OCI-LY3 (cell line): ENCODE measurements at regions not wholly inside any gene's neighbourhood (a gene's known extent, or its start where the extent isn't known, plus 50 kb on each side); places are given as distances from the start of the nearest gene placed in this dataset.

Experiments
- EZH2phosphoT487 ChIP-seq: fragments of 200-600 bp; shearing (Covaris generic); IDR thresholded peaks from 2 replicates; pipeline ENCODE4 v1.6.1; 2018; ENCODE audit warnings: antibody characterized with exemption, mixed run types, low read depth
- TF ChIP-seq, protein P1 (sequence below): fragments of 200-600, 300-600 bp; sonication (generic); IDR thresholded peaks from 2 replicates; pipeline ENCODE4 v1.5.1; 2014; ENCODE audit warnings: antibody characterized with exemption, low read length, low read depth

DNA sequence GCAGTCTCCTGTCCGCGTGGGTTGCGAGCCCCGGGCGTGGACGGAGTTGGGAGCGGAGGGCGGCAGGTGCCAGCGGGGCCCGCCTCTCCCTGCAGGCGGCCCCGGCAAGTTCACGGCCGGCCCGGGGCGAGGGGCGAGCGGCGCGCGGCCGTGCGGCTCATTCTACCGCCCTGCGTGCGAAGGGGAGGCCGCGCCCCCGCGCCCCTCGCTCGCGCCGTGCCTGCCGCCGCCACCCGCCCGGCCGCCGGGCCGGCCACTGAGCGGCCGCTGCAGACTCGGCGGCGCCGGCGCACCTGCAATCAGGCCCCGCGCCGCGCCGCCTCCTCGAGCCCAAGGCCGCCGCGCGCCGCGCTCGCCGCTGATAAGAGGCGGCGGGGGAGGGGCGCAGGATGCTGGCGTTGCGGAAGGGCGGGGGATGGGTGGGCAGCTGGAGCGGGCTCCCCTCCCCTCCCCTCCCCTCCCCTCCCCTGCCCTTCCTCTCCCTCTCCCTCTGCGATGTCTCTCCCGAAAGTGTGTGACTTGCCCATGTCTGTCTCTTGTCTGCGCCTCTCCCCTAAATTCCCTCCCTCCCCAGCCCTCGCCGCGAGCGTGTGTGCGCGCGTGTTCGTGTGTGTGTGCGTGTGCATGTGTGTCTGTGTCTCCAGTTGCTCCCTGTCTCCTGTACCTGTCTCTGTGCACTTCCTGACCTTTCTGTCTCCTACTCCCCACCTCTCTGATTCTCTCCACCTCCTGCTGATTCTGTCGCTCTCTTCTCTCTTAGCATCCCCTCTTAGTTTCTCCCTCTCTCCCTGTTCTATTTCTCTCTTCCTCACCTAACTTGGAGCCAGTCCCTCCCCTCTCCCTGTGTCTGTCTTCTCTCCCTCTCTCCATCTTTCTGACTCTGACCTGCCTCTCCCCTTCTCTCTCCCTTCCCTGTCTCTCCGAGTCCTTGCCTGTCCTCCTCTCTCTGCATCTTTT lies 768.1 kb upstream of the TBX3 start:
- TF ChIP-seq, protein P1, sequence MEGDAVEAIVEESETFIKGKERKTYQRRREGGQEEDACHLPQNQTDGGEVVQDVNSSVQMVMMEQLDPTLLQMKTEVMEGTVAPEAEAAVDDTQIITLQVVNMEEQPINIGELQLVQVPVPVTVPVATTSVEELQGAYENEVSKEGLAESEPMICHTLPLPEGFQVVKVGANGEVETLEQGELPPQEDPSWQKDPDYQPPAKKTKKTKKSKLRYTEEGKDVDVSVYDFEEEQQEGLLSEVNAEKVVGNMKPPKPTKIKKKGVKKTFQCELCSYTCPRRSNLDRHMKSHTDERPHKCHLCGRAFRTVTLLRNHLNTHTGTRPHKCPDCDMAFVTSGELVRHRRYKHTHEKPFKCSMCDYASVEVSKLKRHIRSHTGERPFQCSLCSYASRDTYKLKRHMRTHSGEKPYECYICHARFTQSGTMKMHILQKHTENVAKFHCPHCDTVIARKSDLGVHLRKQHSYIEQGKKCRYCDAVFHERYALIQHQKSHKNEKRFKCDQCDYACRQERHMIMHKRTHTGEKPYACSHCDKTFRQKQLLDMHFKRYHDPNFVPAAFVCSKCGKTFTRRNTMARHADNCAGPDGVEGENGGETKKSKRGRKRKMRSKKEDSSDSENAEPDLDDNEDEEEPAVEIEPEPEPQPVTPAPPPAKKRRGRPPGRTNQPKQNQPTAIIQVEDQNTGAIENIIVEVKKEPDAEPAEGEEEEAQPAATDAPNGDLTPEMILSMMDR, result no peak
- no peak for TF ChIP-seq EZH2phosphoT487
